GM12891 (cell line): ENCODE measurements at regions not wholly inside any gene's neighbourhood (a gene's known extent, or its start where the extent isn't known, plus 50 kb on each side); places are given as distances from the start of the nearest gene placed in this dataset.

Source experiments
- POLR2A ChIP-seq: IDR thresholded peaks from 2 replicates; pipeline ENCODE4 v1.6.1; 2011; ENCODE audit warnings: low read depth, low read length, control low read depth
- POLR2AphosphoS5 ChIP-seq: IDR thresholded peaks from 2 replicates; pipeline ENCODE4 v1.6.1; 2011; ENCODE audit warnings: low read depth, low read length, control low read depth

GRCh38 chr6:156269751-156270369 lies 507.3 kb upstream of the ARID1B start:
- TF ChIP-seq POLR2AphosphoS5 (no peak), POLR2A (no peak)
